NCI-H187 treated with DMSO at 0.1 percent for 48 hours (cell line): ENCODE measurements at regions not wholly inside any gene's neighbourhood (a gene's known extent, or its start where the extent isn't known, plus 50 kb on each side); places are given as distances from the start of the nearest gene placed in this dataset.
"Not testable (repeated sequence)": the region's sequence is repeated elsewhere in the genome, so short reads cannot be mapped to it uniquely, and the experiment has no call there.

Experiments used
- DNase-seq: peaks from one replicate; lab custom pipeline; 2025; lab: John Stamatoyannopoulos, UW

DNA sequence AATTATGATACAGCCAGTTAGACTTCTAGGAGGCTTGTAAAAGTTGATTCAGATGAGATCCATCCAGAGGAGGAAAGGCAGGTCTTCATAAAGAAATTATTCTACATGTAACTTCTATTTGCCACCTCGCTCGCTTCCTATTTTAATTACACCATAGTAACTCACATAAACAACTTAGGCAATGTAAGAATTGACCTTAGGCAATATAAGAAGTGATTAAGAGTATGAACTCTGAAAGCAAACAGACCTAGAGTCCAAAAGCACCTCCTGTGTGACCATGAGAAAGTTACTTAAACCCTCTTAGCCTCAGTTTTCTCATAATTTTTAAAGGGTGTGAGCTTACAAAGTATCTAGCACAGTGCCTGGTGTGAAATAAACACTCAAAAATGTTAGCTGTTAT, 192.7 kb upstream of the NFIA start:
- no peak for DNase-seq

DNA sequence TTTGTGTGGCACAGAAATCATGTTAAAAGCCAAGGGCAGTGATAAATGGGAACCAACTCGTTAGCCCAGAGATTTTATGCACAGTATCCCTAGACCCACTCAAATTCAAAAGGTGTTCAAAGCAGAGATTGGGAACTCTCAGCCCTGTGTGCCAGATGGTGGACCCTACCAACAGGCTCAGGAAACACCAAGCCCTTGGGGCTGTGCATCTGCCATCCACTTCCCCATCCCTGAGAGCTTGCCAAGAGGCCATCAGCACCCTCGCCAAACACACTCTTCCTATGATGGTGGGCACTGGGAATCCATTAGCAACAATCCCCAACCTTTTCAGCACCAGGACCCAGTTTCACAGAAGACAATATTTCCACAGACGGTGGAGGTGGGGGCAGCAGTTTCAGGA, 194.2 kb upstream of the NFIA start:
- no peak for DNase-seq

DNA sequence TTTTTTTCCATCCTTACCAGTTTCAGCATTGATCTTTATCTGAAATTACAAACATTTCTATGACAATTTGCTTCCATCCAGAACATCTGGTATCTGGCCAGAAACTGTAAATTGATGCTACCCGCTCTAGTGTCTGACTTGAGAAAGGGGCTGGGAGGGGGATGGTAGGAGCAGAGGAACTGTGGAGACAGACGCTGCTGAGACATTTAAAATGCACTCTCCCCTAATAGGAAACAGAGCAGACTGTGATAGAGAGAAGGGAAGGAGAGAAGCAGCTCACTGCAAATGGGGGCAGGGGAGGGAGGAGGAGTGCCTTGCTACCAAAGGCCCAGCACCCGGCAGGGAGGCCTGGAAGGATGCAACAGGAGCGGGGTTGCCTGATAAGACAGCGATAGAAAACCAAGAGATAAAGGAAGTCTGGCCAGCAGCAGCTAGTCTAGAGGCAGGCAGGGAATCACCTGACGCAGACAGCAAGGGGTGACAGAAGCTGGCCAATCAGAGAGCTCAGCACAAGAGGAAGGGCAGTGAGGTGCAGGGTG, 195.5 kb upstream of the NFIA start:
- DNase-seq = no peak

- no peak for DNase-seq
Observed at GRCh38 chr1:60886090-60886489, 196.3 kb upstream of the NFIA start.

DNA sequence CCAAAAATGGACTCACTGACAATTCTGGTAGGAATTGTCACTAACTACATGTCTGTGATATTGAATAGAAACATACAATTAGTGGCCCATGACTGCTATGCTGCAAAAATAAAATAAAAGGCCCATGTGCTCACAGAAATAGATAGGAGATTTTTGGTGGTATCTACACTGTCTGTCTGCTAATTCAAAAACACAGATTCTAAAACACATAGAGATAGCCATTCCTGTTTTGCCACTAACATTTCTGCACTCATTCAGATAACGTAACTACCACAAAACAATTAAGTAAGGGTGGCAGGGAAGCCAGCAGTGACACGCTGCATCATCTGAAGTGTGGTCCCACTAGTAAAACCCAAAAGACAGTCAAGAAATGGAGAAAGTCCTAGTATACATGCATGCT, 202.2 kb upstream of the NFIA start:
- DNase-seq = no peak

DNA sequence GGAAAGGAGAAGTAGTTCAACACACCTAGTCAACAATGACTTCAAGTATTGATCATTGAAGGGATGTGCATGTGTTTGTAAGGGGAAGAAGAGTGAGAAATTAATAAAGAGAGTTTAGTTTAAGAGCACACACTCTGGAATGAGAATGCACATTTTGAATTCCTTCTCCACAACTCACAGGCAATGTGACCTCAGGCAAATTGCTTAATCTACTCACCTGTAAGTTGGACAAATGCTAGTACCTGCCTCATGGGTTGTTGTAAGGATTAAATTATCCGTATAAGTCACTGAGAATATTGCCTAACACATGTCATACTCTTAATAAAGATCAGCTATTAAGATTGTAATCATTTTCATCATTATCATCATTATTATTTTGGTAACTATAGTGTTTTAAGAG, 204.0 kb upstream of the NFIA start:
- no peak for DNase-seq

DNA sequence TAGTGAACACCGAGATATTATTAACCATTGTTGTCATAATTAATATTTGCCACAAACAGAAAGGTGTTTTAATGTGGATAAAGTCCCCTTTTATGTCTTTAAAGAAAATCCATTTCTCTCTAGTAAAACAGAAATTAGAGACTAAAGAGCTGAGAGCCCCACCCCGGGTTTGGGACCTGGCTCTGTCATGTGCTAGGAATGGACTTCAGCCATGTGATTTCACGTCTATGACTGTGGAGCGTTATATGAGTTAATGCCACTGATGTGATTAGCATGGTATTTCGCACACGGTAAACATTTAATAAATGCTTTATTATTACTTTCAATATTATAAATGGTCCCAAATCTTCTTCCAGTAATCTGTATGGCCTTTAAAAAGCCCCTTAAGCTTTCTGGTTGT, 205.0 kb upstream of the NFIA start:
- DNase-seq = no peak

DNA sequence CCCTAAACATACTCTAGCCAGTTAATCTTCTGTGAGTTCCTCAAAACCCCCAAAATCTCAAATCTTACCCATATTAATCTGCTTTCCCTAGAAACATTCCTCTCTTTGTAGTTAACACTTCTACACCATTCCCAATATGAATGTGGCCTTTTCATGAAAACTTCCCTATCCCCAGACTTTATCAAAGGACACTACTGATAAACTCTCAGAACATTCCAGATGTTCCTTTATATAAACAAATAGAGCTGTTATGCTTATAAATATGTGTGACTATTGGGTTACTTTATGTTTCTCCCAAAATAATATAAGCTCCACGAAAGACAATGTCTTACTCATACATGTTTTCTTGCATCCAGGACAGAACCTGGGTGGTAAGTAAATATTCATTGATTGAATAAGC, 205.4 kb upstream of the NFIA start:
- DNase-seq = no peak

- no peak for DNase-seq
Observed at GRCh38 chr1:60875138-60875537, 207.2 kb upstream of the NFIA start.

- DNase-seq = no peak
Observed at GRCh38 chr1:60874718-60875117, 207.6 kb upstream of the NFIA start.

- not testable (repeated sequence) for DNase-seq
Observed at GRCh38 chr1:60873396-60873795, 209.0 kb upstream of the NFIA start.

DNA sequence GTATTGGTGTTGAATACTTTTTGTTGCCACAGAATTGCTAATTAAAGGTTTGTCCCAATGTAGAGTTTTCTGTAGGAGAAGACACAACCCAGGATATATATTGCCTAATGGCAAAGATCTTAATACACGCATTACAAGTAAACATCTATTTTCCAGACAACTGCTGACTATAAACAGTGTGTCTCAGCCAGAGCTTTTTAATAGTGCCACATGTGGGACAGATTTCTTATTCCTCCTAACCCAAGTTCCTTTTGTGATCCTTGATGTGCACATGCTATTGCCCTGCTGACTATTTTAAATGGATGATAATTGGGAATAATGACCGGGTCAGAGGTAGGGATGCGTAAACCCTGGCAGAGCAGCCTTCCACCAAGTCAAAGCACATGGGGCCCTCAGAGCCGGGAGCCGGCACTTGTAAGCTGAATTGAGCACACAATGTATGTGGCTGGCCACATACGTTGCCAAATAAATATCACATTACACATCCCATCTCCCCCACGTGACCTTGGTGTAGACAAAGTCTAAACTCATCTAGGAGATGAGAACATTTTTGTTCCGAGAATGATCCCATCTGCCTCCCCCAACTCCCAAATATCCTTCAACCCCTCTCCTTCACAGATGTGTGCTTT, 209.8 kb upstream of the NFIA start:
- DNase-seq = no peak

GRCh38 chr1:60870269-60870865, 212.0 kb upstream of the NFIA start:
- DNase-seq = no peak

GRCh38 chr1:60868901-60869663, 213.3 kb upstream of the NFIA start:
- no peak for DNase-seq

DNA sequence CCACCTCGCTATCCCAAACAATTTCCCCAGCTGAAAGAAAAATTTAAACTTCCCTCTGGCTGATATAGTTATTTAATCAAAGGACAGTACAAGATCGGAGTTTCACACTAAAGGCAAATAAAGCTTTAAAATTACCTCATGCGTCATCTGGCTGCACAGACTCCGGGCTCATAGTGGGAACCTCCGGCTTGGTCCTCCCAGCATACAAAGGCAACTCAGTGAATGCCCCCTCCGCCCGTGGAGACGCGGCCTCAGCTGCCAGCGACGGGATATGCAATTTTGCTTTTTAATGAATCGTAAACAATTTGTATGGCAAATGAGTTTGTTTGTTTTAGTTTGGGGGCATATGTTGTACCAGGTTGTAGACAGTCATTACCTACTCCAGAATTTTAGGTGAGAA, 214.6 kb upstream of the NFIA start:
- no peak for DNase-seq

DNA sequence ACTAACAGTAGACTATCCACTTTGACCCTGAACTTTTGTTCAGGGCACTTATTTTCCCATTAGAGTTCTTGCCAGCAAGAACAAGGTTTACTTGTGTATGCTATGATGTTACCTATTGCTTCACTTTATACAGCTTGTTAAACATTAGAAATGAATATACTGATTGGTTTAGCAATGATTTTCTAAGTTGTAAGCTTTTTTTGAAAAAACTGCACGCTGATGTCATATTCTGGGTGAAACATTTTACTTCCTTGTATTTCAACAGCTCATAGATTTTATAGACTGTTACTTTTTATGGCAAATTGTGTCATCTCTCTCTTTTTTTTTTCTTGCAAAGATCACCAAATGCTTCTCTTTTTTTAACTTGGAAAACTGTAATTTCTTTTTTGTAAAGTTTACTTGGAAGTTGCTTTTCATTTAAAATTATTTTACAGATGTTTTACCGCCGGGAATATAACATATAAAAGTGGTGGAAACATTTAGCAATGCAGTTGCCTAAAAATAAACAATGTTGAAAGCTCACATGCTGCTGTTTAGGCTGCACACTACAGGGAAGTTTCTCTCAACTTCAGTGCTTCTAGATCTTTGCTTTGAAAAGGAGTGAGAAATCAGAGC, 215.3 kb upstream of the NFIA start:
- no peak for DNase-seq

GRCh38 chr1:60866226-60866900, 216.0 kb upstream of the NFIA start:
- no peak for DNase-seq

DNA sequence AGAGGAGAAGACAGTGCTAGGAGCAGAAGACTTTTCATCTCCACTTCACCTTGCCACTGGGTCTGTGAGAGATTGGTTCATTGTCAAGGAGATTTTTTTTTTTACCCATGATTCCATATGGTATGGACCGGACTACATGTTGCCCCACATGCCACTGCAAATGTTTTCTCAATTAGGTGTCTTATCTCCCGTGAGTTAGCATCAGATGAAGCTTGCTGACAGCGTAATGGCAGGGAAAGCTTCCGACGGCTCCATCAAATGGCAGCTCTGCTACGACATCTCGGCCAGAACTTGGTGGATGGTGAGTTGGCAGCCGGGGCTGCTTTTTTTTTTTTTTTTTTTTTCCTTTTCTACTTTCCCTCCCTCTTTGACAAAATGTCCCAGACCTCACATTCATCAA, 217.2 kb upstream of the NFIA start:
- DNase-seq = no peak

- no peak for DNase-seq
Observed at GRCh38 chr1:60864722-60865121, 217.6 kb upstream of the NFIA start.

GRCh38 chr1:60863131-60863530, 219.2 kb upstream of the NFIA start:
- DNase-seq = no peak

DNA sequence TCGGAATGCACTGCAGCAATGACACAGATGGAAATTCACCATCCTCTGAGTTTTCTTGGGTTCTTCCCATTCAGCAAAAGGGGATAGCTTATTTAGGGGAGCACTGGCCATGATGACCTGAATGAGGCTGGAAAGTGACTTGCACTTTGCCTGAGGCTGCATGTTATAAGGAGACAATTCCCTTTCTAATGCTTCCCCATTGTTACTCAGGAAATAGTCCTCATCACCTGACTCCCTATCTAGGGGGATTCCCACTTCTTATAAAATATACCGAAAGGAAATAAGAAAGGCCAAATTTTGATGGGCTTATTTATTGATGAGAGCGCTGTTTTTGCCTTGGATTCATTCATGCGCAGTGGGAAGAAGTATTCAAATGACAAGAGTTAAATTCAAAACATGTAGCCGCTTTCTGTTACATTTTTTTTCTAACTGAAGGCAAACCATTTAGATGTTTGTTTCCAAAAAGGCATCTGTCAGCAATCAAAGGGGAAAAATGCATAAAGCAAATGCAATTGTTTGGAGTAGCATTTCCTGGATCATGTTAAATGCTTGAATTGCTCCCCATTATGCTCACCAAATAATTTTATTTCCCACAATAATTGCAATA, 220.3 kb upstream of the NFIA start:
- no peak for DNase-seq

DNA sequence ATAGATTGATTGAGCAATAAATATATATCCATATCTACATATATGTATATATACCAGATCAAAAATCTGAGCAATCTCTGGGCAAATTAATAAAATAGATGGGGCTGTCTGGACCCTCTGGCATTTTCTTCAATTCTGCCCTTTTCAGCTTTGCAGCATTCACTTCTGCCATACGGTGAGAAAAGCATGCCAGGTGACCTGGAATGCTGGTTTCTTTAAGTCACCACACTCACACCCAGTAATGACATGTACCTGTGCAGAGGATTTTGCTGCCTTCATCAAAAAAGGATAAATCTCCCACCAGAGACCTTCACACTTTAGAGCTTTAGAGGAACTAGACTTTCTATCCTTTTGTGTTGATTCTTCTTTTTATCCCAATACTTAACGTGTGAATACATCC, 223.2 kb upstream of the NFIA start:
- no peak for DNase-seq
